OCI-LY7 (cell line): ENCODE measurements at regions not wholly inside any gene's neighbourhood (a gene's known extent, or its start where the extent isn't known, plus 50 kb on each side); places are given as distances from the start of the nearest gene placed in this dataset.

Experiments
- BruUV-seq: library from RNA; stranded (reverse); fragments of 400-500 nt; replicated peaks from 2 replicates; lab custom pipeline; 2021; lab: Mats Ljungman, UMichigan
- CTCF ChIA-PET: fragments of 300-600 bp; sonication (Branson Sonifier 250); formaldehyde crosslinking; loops from one replicate; lab custom pipeline; 2022; ENCODE audit warnings: antibody characterized with exemption; ENCODE audit not compliant: unreplicated experiment; lab: Charles Lee
- POLR2A ChIA-PET: fragments of 300-600 bp; sonication (Branson Sonifier 250); formaldehyde crosslinking; loops from one replicate; lab custom pipeline; 2022; ENCODE audit warnings: antibody characterized with exemption; lab: Charles Lee
- DNase-seq: peaks from one replicate; pipeline ENCODE4 v3.0.0-alpha.2; 2015; ENCODE audit warnings: low spot score
- H2AFZ ChIP-seq: fragments of 200-600 bp; sonication (generic), shearing (Covaris generic); 2 replicates; pipeline ENCODE4 v1.6.1; 2014; ENCODE audit warnings: mild to moderate bottlenecking, antibody characterized with exemption, low read length, moderate library complexity
- H3K27ac ChIP-seq: fragments of 200-600 bp; sonication (generic); 2 replicates; pipeline ENCODE4 v1.5.1; 2014; ENCODE audit warnings: mixed run types, low read depth, mild to moderate bottlenecking, moderate library complexity, low read length, inconsistent platforms; ENCODE audit not compliant: poor library complexity, severe bottlenecking
- H3K36me3 ChIP-seq: fragments of 200-600 bp; sonication (generic); 2 replicates; pipeline ENCODE4 v1.6.1; 2014; ENCODE audit warnings: mild to moderate bottlenecking, antibody characterized with exemption, low read length, moderate library complexity, mixed read lengths; ENCODE audit not compliant: insufficient read depth
- H3K4me1 ChIP-seq: fragments of 200-600 bp; sonication (generic); 2 replicates; pipeline ENCODE4 v1.5.1; 2014; ENCODE audit warnings: mild to moderate bottlenecking, low read length; ENCODE audit not compliant: insufficient read depth, poor library complexity, severe bottlenecking
- H3K4me2 ChIP-seq: fragments of 200-600 bp; sonication (generic); 2 replicates; pipeline ENCODE4 v1.6.1; 2014; ENCODE audit warnings: mild to moderate bottlenecking, low read length
- H3K4me3 ChIP-seq: fragments of 200-600 bp; sonication (generic); 2 replicates; pipeline ENCODE4 v1.5.1; 2014; ENCODE audit warnings: mild to moderate bottlenecking, low read depth, low read length; ENCODE audit not compliant: poor library complexity, severe bottlenecking
- H3K79me2 ChIP-seq: fragments of 200-600 bp; sonication (generic); 2 replicates; pipeline ENCODE4 v1.6.1; 2016; ENCODE audit warnings: low read depth, mild to moderate bottlenecking, low read length, moderate library complexity, mixed read lengths; ENCODE audit not compliant: insufficient read depth
- H3K9me2 ChIP-seq: fragments of 200-600 bp; sonication (generic); 2 replicates; pipeline ENCODE4 v1.6.1; 2016; ENCODE audit warnings: mild to moderate bottlenecking, low read length, mixed read lengths; ENCODE audit not compliant: insufficient read depth
- H3K9me3 ChIP-seq: fragments of 200-600 bp; sonication (generic); 2 replicates; pipeline ENCODE4 v1.6.1; 2014; ENCODE audit warnings: mild to moderate bottlenecking, mixed run types, low read length, mixed read lengths
- H4K20me1 ChIP-seq: fragments of 200-600 bp; sonication (generic); 2 replicates; pipeline ENCODE4 v1.6.1; 2014; ENCODE audit warnings: mild to moderate bottlenecking, antibody characterized with exemption, low read length, moderate library complexity, mixed read lengths; ENCODE audit not compliant: insufficient read depth
- EZH2phosphoT487 ChIP-seq: fragments of 200-600 bp; sonication (generic); IDR thresholded peaks from 2 replicates; pipeline ENCODE4 v1.6.1; 2018; ENCODE audit warnings: low read depth, borderline replicate concordance, mild to moderate bottlenecking, mixed run types, antibody characterized with exemption, low read length, moderate library complexity, mixed read lengths
- intact Hi-C: fragments of 100-400 bp; cut with micrococcal nuclease; formaldehyde crosslinking; loops from one replicate; pipeline ENCODE4 v1.10.0; 2022; ENCODE audit not compliant: unreplicated experiment
- TF ChIP-seq, protein P1 (sequence below): fragments of 200-600 bp; sonication (generic); conservative IDR thresholded peaks from 2 replicates; pipeline ENCODE4 v1.5.1; 2014; ENCODE audit warnings: mild to moderate bottlenecking, antibody characterized with exemption, low read length, moderate library complexity, mixed read lengths

GRCh38 chr17:68812876-68813584, 142.2 kb downstream of the ABCA8 start:
- Histone ChIP-seq H3K27ac (no peak overlapping the region), H3K36me3 (no peaks in the 10 kb centered on the region), H3K79me2 (no peaks in the 10 kb centered on the region), H3K9me2 (no peaks in the 10 kb centered on the region), H4K20me1 (no peaks in the 10 kb centered on the region), H3K4me3 (no peak overlapping the region), H2AFZ (no peak overlapping the region), H3K4me2 (no peak overlapping the region), H3K4me1 (no peaks in the 10 kb centered on the region), H3K9me3 (no peaks in the 10 kb centered on the region)
- intact Hi-C loops = no loop called here
- POLR2A ChIA-PET = interaction anchor here (0.6 kb wide), 1 partner anchor 17 kb away, joined by 3 read pairs; no protein-coding TSS in a partner anchor
- no TSS peak for BruUV-seq
- CTCF ChIA-PET = no interaction called here
- TF ChIP-seq, protein P1, sequence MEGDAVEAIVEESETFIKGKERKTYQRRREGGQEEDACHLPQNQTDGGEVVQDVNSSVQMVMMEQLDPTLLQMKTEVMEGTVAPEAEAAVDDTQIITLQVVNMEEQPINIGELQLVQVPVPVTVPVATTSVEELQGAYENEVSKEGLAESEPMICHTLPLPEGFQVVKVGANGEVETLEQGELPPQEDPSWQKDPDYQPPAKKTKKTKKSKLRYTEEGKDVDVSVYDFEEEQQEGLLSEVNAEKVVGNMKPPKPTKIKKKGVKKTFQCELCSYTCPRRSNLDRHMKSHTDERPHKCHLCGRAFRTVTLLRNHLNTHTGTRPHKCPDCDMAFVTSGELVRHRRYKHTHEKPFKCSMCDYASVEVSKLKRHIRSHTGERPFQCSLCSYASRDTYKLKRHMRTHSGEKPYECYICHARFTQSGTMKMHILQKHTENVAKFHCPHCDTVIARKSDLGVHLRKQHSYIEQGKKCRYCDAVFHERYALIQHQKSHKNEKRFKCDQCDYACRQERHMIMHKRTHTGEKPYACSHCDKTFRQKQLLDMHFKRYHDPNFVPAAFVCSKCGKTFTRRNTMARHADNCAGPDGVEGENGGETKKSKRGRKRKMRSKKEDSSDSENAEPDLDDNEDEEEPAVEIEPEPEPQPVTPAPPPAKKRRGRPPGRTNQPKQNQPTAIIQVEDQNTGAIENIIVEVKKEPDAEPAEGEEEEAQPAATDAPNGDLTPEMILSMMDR = no peak
- no peak for TF ChIP-seq EZH2phosphoT487
- DNase-seq = no peak

- Histone ChIP-seq H3K4me3 (no peak overlapping the region), H3K27ac (no peak overlapping the region), H3K36me3 (no peaks in the 10 kb centered on the region), H3K9me2 (no peaks in the 10 kb centered on the region), H3K4me1 (no peaks in the 10 kb centered on the region), H2AFZ (no peak overlapping the region), H3K79me2 (no peaks in the 10 kb centered on the region), H3K4me2 (no peak overlapping the region), H4K20me1 (no peaks in the 10 kb centered on the region), H3K9me3 (no peaks in the 10 kb centered on the region)
- DNase-seq = no peak
- no peak for TF ChIP-seq EZH2phosphoT487
- TF ChIP-seq, protein P1 = no peak
- ChIA-PET CTCF (interaction anchor here (1.3 kb wide), 1 partner anchor 14 kb away, joined by 3 read pairs; no protein-coding TSS in a partner anchor), POLR2A (interaction anchor here (1.0 to 1.1 kb wide), 2 partner anchors 37 to 90 kb away, joined by 3 read pairs; no protein-coding TSS in a partner anchor)
- BruUV-seq = no TSS peak
- intact Hi-C loops = no loop called here
Measured at GRCh38 chr17:68809148-68809547, 146.0 kb downstream of the ABCA8 start.
